GM21528 (cell line): ENCODE measurements at regions not wholly inside any gene's neighbourhood (a gene's known extent, or its start where the extent isn't known, plus 50 kb on each side); places are given as distances from the start of the nearest gene placed in this dataset.
"Not testable (repeated sequence)": the region's sequence is repeated elsewhere in the genome, so short reads cannot be mapped to it uniquely, and the experiment has no call there.

ENCODE experiments used
- ATAC-seq: cut with Tn5 transposase; IDR thresholded peaks from one replicate; pipeline ENCODE4 v1.9.1; 2021; ENCODE audit warnings: mild to moderate bottlenecking, moderate library complexity; ENCODE audit not compliant: unreplicated experiment, low FRiP score

DNA sequence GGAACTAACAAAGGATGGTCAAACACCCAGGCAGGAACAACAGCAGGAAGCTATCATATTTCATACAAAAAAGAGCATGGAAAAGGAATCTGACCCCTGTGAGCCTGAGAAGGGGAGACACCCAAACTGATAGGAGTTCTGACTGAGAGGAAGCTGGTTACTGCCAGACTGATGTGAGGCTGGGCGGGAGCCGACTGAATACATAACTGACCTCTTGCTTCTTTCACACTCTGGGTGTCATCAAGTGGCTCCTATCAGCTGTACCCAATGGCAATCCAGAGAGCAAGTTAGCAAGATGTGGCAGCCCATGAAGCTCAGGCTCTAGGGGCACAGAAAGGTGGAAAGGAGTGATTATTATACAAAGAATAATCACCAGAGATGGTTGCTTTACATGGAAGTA, 795.1 kb upstream of the HS3ST5 start:
- no peak for ATAC-seq

DNA sequence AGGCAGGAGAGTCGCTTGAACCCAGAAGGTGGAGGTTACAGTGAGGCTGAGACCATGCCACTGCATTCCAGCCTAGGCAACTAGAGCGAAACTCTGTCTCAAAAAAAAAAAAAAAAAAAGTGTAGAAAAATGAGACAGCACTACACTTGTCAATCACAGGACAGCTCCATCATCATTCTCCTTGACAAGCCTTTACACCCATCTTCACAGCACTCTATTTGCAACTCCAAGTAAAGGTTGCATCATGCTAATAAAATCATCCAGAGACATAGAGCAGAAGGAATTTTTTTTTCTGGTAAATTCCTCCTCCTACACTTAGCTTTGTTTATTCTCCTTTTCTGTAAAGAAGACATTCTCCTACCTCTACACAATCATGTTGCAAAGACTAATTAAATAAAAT, 791.0 kb upstream of the HS3ST5 start:
- no peak for ATAC-seq

DNA sequence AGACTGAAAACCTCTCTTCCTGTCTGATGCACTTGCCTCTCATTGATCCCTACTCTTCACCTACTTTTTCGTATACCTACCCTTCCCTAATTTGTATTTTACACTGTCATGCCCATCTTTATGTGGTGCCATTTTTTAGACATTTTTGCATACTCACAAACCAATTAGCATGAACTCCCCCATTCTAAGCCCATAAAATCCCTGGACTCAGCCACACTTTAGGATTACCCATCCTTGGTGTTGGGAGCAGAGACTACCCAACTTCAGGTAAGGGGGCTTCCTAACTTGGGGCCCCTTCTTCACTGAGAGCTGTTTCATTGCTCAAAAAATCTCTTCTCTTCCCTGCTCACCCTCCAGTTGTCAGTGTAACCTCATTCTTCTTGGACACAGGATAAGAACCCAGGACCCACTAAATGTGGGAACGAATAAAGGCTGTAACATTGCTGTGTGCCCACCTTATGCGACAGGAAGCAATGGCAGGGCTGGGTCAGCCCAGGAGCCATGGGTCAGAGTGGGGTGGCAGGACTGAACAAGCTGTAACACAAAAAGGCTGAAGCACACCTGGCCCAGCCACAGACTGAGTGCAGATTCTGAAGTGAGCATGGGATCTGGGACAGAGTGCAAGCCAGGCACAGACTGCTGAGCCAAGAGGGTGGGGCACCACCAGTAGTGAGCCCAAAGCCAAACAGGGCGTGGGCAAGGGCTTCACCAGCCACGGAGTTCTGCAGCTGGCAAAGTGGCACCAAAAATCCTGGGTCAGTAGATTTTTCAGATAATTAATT, 789.1 kb upstream of the HS3ST5 start:
- no peak for ATAC-seq

- not testable (repeated sequence) for ATAC-seq
These were observed 778.7 kb upstream of the HS3ST5 start for GRCh38 chr6:115121513-115121912.

GRCh38 chr6:115120391-115120790, 777.6 kb upstream of the HS3ST5 start:
- ATAC-seq: no peak

DNA sequence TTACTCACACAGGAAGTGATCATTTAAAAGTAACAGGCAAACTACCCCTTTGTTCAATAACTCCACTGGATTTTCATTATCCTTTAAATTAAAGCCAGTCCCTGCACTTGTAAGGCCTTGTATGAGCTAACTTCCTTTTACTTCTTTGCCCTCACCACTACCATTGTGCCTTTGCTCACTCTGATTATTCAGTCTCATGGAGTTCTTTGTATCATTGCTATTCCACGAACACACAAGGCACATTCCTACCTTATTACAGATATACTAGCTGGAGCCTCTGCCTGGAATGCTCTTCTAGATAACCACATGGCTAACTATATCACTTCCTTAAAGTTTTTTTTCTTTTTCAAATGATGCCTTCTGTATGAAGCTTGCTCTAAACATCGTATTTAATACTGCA, 748.6 kb upstream of the HS3ST5 start:
- ATAC-seq: no peak

DNA sequence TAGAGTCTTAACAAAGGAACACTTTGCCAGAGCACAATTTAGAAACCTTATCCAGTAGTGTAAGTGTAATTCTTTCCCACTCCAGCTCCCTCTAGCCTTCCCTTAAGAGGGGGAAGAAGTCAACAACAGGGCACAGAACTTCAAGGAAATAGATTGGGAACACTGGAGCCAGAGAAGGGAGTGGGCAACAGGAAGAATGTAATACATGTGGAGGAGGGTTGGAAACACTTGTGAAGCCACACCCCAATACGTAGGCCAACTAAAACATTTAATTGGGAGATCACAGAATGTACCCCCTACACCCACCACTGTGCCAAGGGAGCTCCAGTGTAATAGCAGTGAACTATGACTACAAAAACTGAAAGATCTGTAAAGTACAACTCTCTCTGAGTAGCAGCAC, 735.7 kb upstream of the HS3ST5 start:
- ATAC-seq: no peak

DNA sequence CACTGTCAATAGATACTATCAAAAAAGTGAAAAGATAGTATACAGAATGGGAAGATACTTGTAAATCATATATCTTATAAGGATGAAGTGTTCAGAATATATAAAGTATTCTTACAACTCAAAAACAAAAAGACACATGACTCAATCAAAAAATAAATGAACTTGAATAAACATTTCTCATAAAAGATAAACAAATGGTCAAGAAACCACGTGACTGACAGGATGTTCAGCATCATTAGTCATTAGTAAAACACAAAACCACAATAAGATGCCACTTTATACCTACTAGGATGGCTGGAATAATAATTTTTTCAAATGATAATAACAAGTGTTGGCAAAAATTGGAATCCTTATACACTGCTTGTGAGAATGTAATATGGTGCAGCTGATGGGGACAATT, 729.1 kb upstream of the HS3ST5 start:
- no peak for ATAC-seq

DNA sequence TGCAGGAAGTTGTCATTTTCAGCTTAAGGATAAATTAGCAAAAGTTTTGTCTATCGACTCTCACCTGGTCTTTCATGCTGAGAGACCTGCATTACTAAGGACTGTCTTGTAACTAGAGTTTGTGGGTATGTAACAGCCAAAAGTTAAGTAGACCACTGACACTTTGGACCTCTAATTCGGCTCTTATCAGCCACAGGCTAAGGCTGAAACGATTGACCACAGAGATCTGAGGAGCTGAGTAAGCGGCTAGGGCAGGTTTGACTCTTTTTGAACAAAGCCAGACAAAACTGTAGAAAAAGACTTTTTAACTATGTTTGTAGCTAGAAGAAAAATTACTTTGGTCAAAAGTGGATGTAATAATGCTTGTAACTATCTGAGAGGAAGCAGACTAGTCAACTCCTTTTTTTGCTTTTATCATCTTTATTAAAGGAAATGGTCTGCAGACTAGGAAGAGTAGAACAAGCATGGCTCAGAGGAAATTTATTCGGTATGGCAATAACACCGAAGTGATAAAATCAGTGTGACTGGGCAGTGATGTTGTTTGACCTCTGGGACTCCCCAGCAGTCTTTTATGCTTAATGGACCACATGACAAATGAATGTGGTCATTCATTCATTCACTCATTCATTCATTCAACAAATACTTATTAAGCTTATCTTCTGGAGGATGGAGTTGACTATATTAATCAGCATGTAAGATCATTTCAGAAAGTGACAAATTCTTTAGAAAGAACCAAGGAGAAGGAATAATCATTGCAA, 725.0 kb upstream of the HS3ST5 start:
- no peak for ATAC-seq

DNA sequence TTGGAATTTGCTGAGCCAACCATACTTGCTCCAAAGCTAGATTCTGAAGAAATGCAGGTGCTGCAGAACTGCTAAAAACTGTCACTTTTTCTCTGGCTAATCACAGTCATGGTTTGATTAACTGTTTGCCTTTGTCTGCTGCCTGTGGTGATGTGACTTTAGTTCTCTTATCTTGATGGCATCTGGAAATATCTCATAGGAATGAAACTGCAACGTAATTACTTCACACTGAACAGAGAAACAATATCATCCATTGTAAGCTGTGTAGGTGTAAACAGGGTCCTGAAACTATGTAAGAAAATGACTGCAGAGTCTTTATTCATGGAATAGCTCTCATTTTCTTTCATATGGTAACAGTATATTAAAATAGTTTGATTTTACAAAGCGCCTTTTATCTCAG, 721.9 kb upstream of the HS3ST5 start:
- no peak for ATAC-seq

GRCh38 chr6:115060581-115060980, 717.8 kb upstream of the HS3ST5 start:
- ATAC-seq: no peak

- no peak for ATAC-seq
These were observed 715.8 kb upstream of the HS3ST5 start for GRCh38 chr6:115058414-115059211.

DNA sequence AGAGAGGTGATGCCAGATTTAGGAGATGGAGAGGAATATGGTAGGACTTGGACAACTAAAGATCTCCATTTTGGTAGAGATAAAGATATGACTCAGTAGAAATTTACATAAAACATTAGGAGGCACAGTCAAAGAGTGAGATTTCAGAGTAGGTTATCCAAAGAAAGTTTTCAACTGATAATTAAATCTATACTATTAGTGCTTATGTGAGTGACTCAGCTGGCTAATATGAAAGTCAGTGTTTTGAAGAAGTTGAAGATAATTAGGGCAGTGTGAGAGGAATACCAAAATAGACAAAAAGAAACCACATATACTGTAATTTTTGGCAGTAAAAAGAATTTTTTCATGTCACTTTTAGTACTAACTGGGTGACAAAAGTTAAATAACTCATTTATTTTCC, 712.8 kb upstream of the HS3ST5 start:
- no peak for ATAC-seq

DNA sequence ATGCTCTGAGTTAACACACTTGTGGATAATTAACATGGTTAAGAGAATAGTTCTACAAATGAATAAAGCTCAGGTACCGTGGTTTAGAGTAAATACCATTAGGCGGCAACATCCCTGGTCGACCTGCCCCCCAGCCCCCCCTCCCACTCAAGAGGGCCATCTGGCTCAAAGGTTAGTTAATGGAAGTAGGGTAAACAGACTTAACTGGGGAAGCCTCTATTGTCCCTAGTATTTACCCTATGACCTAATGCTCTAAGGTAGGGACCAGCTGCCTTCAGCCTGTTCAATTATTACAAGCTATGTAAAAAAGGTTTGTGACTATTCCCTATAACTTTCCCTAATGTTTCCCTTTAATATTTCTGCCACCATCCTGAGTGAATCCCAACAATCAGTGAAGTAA, 711.4 kb upstream of the HS3ST5 start:
- ATAC-seq: not testable (repeated sequence)

GRCh38 chr6:115053169-115053860, 710.5 kb upstream of the HS3ST5 start:
- ATAC-seq: no peak

DNA sequence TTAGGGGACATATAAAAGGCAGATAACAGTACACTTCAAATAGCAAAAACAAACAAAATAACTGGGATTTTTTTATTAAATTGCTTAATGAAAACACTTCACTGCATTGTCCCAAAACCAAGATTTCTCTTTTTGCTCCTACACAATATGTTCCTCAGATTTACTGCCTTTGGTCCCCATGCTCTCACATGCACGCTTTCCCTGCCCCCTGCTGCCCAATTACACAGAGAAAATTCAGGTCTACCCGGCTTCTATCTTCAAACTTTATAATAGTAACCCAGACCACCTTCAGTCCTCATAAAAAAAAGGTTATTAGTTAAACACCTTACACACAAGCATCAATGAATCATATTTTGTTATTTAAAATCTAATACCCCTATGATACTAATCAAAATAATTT, 673.8 kb upstream of the HS3ST5 start:
- ATAC-seq: no peak

DNA sequence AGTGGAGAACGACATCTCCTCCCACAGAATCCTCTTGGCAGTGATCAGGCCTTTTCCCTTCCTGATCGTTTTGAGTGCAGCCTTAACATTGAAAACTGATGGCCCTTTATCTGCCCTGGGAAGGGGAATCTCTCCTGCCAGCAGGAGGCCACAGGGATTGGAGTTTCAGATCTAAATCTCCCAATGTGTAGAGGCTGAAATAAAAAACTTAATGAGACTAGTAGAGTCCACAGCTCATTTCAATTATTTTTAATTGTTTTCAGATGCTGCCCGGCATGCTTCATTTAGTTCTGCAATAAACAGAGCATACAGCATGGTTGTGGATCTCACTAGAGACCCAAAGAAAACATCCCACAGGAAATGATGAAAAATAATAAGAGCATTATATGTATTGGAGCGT, 662.2 kb upstream of the HS3ST5 start:
- no peak for ATAC-seq

DNA sequence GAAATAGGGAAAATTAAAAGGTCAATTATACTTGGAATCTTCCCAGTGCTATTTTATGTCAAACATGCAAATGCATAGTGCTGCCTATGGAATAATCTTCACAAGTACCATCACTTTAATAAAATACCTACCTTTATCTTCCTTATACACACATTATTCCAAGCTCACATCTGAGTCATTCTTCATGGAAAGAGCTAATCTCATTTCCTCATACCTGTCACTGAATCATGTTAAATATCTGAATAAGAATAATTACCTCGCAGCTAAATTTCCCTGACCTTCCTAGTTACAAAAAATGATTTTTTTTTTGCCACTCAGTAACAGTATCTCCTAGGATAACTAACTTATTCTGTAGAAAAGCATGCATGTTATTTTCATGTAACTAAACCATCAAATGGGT, 661.4 kb upstream of the HS3ST5 start:
- no peak for ATAC-seq

DNA sequence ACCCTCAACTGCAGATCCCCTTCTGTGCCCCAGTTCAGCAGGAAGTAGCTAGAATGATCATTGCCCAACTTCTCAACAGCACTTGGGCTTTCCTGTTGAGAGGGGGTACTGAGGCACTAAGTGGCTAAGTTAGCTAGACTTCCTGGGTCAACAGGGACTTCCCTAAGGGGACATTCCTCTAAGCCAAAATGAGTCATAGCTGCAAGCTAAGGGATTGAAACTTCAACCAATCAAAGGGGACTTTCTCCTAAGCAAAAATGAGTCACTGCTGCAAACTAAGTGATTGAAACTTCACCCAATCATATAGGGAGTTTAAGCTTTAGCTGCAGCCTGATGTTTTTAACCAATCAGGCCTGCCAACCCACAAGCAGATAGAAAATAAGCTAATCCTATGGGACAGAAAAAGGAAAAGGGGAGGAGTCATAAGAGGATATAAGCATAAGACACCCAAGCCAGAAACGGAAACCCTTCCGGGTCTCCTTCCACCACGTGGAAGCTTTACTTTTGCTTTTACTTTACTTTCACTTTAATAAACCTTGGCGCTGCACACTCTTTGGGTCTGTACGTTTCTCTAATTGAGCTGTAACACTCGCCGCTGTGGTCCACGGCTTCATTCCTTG, 659.0 kb upstream of the HS3ST5 start:
- ATAC-seq: no peak

DNA sequence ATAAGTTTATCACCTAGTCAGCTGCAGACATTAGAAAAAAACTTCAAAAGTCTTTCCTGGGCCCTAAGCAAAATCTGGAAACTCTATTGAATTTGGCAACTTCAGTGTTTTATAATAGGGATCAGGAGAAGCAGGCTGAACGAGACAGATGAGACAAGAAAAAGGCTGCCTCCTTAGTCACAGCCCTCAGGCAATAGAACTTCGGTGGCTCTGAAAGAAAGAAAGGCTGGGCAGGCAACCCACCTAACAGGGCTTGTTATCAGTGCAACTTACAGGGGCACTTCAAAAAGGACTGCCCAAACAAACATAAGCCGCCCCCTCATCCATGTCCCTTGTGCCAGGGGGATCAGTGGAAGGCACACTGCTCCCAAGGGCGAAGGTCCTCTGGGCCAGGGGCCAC, 657.9 kb upstream of the HS3ST5 start:
- ATAC-seq: no peak
